ENCODE measurements at regions not wholly inside any gene's neighbourhood (a gene's known extent, or its start where the extent isn't known, plus 50 kb on each side); places are given as distances from the start of the nearest gene placed in this dataset.

DNA sequence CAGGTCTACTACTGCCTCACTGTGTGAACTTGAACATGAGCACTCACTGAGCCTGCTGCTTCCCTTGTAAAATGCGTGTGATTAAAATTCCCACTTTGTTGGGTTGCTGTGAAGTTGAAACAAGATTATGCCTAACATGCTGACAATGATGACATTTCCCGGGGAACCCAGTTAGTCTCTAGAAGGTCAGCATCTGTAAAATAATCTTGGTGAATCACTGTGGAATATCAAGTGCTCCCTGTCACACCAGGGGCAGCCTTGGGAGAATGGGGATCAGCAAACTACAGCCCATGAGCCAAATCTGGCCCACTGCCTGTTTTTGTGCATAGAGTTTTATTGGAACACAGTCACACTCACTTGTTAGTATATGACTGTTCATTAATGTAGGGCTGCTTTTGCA is 335.2 kb downstream of the MIAT start:
- 52% methylated on average over 2 of the region's 2 CpGs for WGBS
- intact Hi-C loops (cut with DNase I) = no loop called here
- no peak for TF ChIP-seq CTCF (IDR thresholded peaks at IDR 0.05)
- TF ChIP-seq POLR2AphosphoS5 (IDR thresholded peaks at IDR 0.05) = no peak
- TF ChIP-seq POLR2A (IDR thresholded peaks at IDR 0.05) = no peak
- Histone ChIP-seq H3K4me1 (replicated peaks) (no peaks in the 10 kb centered on the region), H3K27me3 (replicated peaks; ENCODE audit: insufficient read depth) (no peaks in the 10 kb centered on the region), H3K36me3 (no peaks in the 10 kb centered on the region), H3K27ac (no peak overlapping the region), H3K9me3 (no peaks in the 10 kb centered on the region), H3K4me3 (no peak overlapping the region)
- no peak for DNase-seq (ENCODE audit: low spot score)

DNA sequence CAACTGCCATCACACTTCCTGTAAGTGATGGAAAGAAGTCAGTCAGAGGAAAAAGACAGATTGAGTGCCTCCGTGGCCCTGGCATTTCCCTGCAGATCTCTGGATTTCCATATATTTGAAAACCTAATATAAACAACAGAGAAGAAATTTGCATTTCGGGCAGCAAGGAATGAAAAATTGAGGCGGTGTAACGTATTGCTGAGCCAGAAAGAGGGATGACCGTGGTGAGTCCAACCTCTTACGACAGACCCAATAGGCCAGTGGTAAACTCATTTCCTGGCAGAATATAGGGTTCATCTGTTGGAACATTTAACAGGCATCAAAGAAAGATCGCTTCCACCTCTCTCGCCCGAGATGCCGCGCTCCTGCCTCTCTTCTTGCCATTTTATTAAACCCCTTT is 336.5 kb downstream of the MIAT start:
- WGBS = 90% methylated on average over 11 of the region's 11 CpGs
- no peaks in the 10 kb centered on the region for H3K9me3 ChIP-seq
- no peaks in the 10 kb centered on the region for H3K36me3 ChIP-seq
- TF ChIP-seq POLR2AphosphoS5 (IDR thresholded peaks at IDR 0.05) (no peak), POLR2A (IDR thresholded peaks at IDR 0.05) (no peak), CTCF (IDR thresholded peaks at IDR 0.05) (no peak)
- no peaks in the 10 kb centered on the region for H3K27me3 ChIP-seq (replicated peaks; ENCODE audit: insufficient read depth)
- intact Hi-C loops (cut with DNase I) = no loop called here
- H3K4me3 ChIP-seq = no peak overlapping the region
- no peak overlapping the region for H3K27ac ChIP-seq
- H3K4me1 ChIP-seq (replicated peaks) = no peaks in the 10 kb centered on the region
- no peak for DNase-seq (ENCODE audit: low spot score)

- H3K4me1 ChIP-seq (replicated peaks) = no peaks in the 10 kb centered on the region
- no peaks in the 10 kb centered on the region for H3K9me3 ChIP-seq
- H3K27me3 ChIP-seq (replicated peaks; ENCODE audit: insufficient read depth) = no peaks in the 10 kb centered on the region
- WGBS = 91% methylated on average over 4 of the region's 4 CpGs
- intact Hi-C loops (cut with DNase I) = no loop called here
- no peak for DNase-seq (ENCODE audit: low spot score)
- no peak overlapping the region for H3K4me3 ChIP-seq
- no peak overlapping the region for H3K27ac ChIP-seq
- TF ChIP-seq CTCF (IDR thresholded peaks at IDR 0.05) = no peak
- no peak for TF ChIP-seq POLR2AphosphoS5 (IDR thresholded peaks at IDR 0.05)
- TF ChIP-seq POLR2A (IDR thresholded peaks at IDR 0.05) = no peak
- no peaks in the 10 kb centered on the region for H3K36me3 ChIP-seq
Observed at GRCh38 chr22:26994801-26995200, 337.4 kb downstream of the MIAT start.

DNA sequence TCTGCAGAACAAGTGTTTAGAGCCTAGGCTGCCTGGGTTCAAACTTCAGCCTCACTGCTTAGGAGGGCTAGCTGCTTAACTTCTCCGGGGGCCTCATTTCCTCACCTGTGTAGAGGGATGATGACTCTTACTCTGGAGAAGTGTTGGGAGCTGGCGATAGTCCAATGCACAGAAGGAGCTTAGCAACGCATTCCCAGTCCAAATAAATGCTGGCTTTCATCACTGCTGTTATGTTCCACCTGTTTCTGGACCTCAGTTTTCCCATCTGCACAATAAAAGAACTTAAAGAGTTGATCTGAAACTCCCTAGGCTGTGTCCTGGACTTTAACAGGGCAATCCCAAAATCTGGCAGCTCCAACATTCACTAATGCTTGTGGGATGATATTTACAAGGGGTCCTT is 337.8 kb downstream of the MIAT start:
- H3K4me1 ChIP-seq (replicated peaks) = no peaks in the 10 kb centered on the region
- H3K4me3 ChIP-seq = no peak overlapping the region
- no peaks in the 10 kb centered on the region for H3K36me3 ChIP-seq
- intact Hi-C loops (cut with DNase I) = no loop called here
- no peaks in the 10 kb centered on the region for H3K9me3 ChIP-seq
- WGBS = 34% methylated on average over 3 of the region's 3 CpGs
- no peaks in the 10 kb centered on the region for H3K27me3 ChIP-seq (replicated peaks; ENCODE audit: insufficient read depth)
- no peak overlapping the region for H3K27ac ChIP-seq
- DNase-seq (ENCODE audit: low spot score) = no peak
- TF ChIP-seq POLR2AphosphoS5 (IDR thresholded peaks at IDR 0.05) (no peak), CTCF (IDR thresholded peaks at IDR 0.05) (no peak), POLR2A (IDR thresholded peaks at IDR 0.05) (no peak)

- Histone ChIP-seq H3K4me3 (no peak overlapping the region), H3K27ac (no peak overlapping the region), H3K4me1 (replicated peaks) (no peaks in the 10 kb centered on the region), H3K36me3 (no peaks in the 10 kb centered on the region), H3K9me3 (no peaks in the 10 kb centered on the region), H3K27me3 (replicated peaks; ENCODE audit: insufficient read depth) (no peaks in the 10 kb centered on the region)
- intact Hi-C loops (cut with DNase I) = no loop called here
- 76% methylated on average over 2 of the region's 2 CpGs for WGBS
- TF ChIP-seq CTCF (IDR thresholded peaks at IDR 0.05) (no peak), POLR2AphosphoS5 (IDR thresholded peaks at IDR 0.05) (no peak), POLR2A (IDR thresholded peaks at IDR 0.05) (no peak)
- DNase-seq (ENCODE audit: low spot score) = no peak
Observed at GRCh38 chr22:26996154-26996553, 338.8 kb downstream of the MIAT start.

Data from prostate gland (tissue), 2 donors.